ENCODE measurements at regions not wholly inside any gene's neighbourhood (a gene's known extent, or its start where the extent isn't known, plus 50 kb on each side); places are given as distances from the start of the nearest gene placed in this dataset.
"Not testable (repeated sequence)": the region's sequence is repeated elsewhere in the genome, so short reads cannot be mapped to it uniquely, and the experiment has no call there.

DNA sequence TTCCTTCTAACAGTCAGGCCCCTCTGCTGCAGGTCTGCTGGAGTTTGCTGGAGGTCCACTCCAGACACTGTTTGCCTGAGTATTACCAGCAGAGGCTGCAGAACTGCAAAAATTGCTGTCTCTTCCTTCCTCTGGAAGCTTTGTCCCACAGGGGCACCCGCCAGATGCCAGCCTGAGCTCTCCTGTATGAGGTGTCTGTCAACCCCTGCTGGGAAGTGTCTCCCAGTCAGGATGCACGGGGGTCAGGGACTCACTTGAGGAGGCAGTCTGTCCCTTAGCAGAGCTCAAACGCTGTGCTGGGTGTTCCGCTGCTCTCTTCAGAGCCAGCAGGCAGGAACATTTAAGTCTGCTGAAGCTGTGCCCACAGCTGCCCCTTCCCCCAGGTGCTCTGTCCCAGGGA lies 105.5 kb downstream of the ARHGAP36 start:
- H3K27me3 ChIP-seq (ENCODE audit: control insufficient read depth in 3 of 3, insufficient read depth in 3 of 3, low read length in 3 of 3); H3K9me3 ChIP-seq (ENCODE audit: control insufficient read depth in 2 of 2, insufficient read depth in 1 of 2, low read depth in 1 of 2, low read length in 1 of 2); H3K27ac ChIP-seq (ENCODE audit: low read depth in 1 of 3, low read length in 2 of 3); DNase-seq; H3K36me3 ChIP-seq (ENCODE audit: control insufficient read depth in 3 of 3, insufficient read depth in 2 of 3, low read depth in 1 of 3, low read length in 3 of 3); H3K4me1 ChIP-seq (ENCODE audit: control insufficient read depth in 3 of 3, insufficient read depth in 2 of 3, low read depth in 1 of 3, low read length in 2 of 3); FAIRE-seq; H3K4me3 ChIP-seq (ENCODE audit: low read depth in 1 of 3, low read length in 3 of 3): not testable (repeated sequence)
- WGBS, 3 donors, result 50 to 84% (median 71%) methylated on average over 4 of the region's 4 CpGs

DNA sequence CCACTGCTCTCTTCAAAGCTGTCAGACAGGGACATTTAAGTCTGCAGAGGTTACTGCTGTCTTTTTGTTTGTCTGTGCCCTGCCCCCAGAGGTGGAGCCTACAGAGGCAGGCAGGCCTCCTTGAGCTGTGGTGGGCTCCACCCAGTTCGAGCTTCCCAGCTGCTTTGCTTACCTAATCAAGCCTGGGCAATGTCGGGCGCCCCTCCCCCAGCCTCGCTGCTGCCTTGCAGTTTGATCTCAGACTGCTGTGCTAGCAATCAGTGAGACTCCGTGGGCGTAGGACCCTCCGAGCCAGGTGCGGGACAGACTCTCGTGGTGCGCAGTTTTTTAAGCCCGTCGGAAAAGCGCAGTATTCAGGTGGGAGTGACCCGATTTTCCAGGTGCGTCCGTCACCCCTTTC lies 99.5 kb downstream of the ARHGAP36 start:
- H3K27me3 ChIP-seq (ENCODE audit: control insufficient read depth in 3 of 3, insufficient read depth in 3 of 3, low read length in 3 of 3); H3K36me3 ChIP-seq (ENCODE audit: control insufficient read depth in 3 of 3, insufficient read depth in 2 of 3, low read depth in 1 of 3, low read length in 3 of 3); FAIRE-seq; H3K9me3 ChIP-seq (ENCODE audit: control insufficient read depth in 2 of 2, insufficient read depth in 1 of 2, low read depth in 1 of 2, low read length in 1 of 2); H3K4me1 ChIP-seq (ENCODE audit: control insufficient read depth in 3 of 3, insufficient read depth in 2 of 3, low read depth in 1 of 3, low read length in 2 of 3); H3K27ac ChIP-seq (ENCODE audit: low read depth in 1 of 3, low read length in 2 of 3); H3K4me3 ChIP-seq (ENCODE audit: low read depth in 1 of 3, low read length in 3 of 3); DNase-seq: not testable (repeated sequence)
- 8 to 35% (median 12%) methylated on average over 4 to 16 of the region's 16 CpGs for WGBS, 3 donors

DNA sequence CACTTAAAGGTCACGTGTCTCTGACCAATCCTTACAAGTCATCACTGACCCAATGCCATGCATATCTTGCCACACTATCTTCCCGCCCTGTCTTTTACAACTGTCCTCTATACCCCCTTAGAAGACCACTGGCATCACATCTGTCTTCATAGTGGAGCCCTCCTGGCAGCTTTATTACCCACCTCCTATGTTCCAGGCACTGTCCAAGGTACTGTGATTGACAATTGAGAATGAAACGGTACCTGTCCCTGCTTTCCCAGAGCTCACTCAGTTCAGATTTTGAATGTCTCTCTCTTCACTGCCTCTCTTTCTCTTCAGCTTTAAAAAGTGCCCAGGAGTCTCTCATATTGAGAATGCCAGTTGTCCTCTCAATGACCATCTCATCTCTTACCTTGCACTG lies 88.6 kb downstream of the ARHGAP36 start:
- Histone ChIP-seq H3K9me3 (ENCODE audit: control insufficient read depth in 2 of 2, insufficient read depth in 1 of 2, low read depth in 1 of 2, low read length in 1 of 2) (no peaks in the 10 kb centered on the region), H3K36me3 (ENCODE audit: control insufficient read depth in 3 of 3, insufficient read depth in 2 of 3, low read depth in 1 of 3, low read length in 3 of 3) (no peaks in the 10 kb centered on the region), H3K27me3 (ENCODE audit: control insufficient read depth in 3 of 3, insufficient read depth in 3 of 3, low read length in 3 of 3) (no peaks in the 10 kb centered on the region), H3K4me3 (ENCODE audit: low read depth in 1 of 3, low read length in 3 of 3) (no peak overlapping the region), H3K27ac (ENCODE audit: low read depth in 1 of 3, low read length in 2 of 3) (no peak overlapping the region), H3K4me1 (ENCODE audit: control insufficient read depth in 3 of 3, insufficient read depth in 2 of 3, low read depth in 1 of 3, low read length in 2 of 3) (no peaks in the 10 kb centered on the region)
- no peak for DNase-seq
- FAIRE-seq, result no peak
- WGBS, 3 donors, result 25 to 50% (median 32%) methylated on average over 3 of the region's 3 CpGs

Data from small intestine (tissue), 7 donors.